Stimulated activated CD4-positive, alpha-beta T cell treated with anti-CD3 and anti-CD28 coated beads, Interleukin-15, amount 100 ng/mL, for 24 hours (primary cell): ENCODE measurements at regions not wholly inside any gene's neighbourhood (a gene's known extent, or its start where the extent isn't known, plus 50 kb on each side); places are given as distances from the start of the nearest gene placed in this dataset.

Experiments
- DNase-seq: peaks from one replicate; pipeline ENCODE4 v3.0.0-alpha.2; 2020

- no peak for DNase-seq
Observed at GRCh38 chr13:40152145-40152544, 496.7 kb downstream of the COG6 start.

- DNase-seq = no peak
Observed at GRCh38 chr13:40152922-40153321, 497.5 kb downstream of the COG6 start.

- DNase-seq = no peak
Observed at GRCh38 chr13:40153516-40153915, 498.1 kb downstream of the COG6 start.

GRCh38 chr13:40155201-40155600, 499.7 kb downstream of the COG6 start:
- no peak for DNase-seq

GRCh38 chr13:40158218-40158617, 502.8 kb downstream of the COG6 start:
- no peak for DNase-seq

GRCh38 chr13:40158757-40159156, 503.3 kb downstream of the COG6 start:
- no peak for DNase-seq

GRCh38 chr13:40159736-40160135, 504.3 kb downstream of the COG6 start:
- DNase-seq = no peak

- DNase-seq = no peak
Observed at GRCh38 chr13:40160618-40161350, 505.3 kb downstream of the COG6 start.

- no peak for DNase-seq
Observed at GRCh38 chr13:40161351-40161810, 505.1 kb downstream of the FOXO1 start.

- DNase-seq = no peak
Observed at GRCh38 chr13:40161931-40162330, 504.5 kb downstream of the FOXO1 start.

- no peak for DNase-seq
Observed at GRCh38 chr13:40163066-40164000, 503.1 kb downstream of the FOXO1 start.

GRCh38 chr13:40164133-40164532, 502.3 kb downstream of the FOXO1 start:
- DNase-seq = no peak

GRCh38 chr13:40165316-40165932, 501.0 kb downstream of the FOXO1 start:
- no peak for DNase-seq

GRCh38 chr13:40167327-40167726, 499.1 kb downstream of the FOXO1 start:
- no peak for DNase-seq

GRCh38 chr13:40168425-40169166, 497.8 kb downstream of the FOXO1 start:
- no peak for DNase-seq

- no peak for DNase-seq
Observed at GRCh38 chr13:40169476-40169875, 497.0 kb downstream of the FOXO1 start.

GRCh38 chr13:40170091-40170490, 496.4 kb downstream of the FOXO1 start:
- DNase-seq = no peak

GRCh38 chr13:40170982-40171381, 495.5 kb downstream of the FOXO1 start:
- peak; percentile 68 for DNase-seq

- no peak for DNase-seq
Observed at GRCh38 chr13:40171566-40171965, 494.9 kb downstream of the FOXO1 start.

GRCh38 chr13:40172149-40172591, 494.3 kb downstream of the FOXO1 start:
- no peak for DNase-seq

- no peak for DNase-seq
Observed at GRCh38 chr13:40172878-40173277, 493.6 kb downstream of the FOXO1 start.

- no peak for DNase-seq
Observed at GRCh38 chr13:40175639-40176038, 490.8 kb downstream of the FOXO1 start.

- no peak for DNase-seq
Observed at GRCh38 chr13:40176242-40176641, 490.2 kb downstream of the FOXO1 start.
